Skeletal muscle satellite cell (primary cell): ENCODE measurements at regions not wholly inside any gene's neighbourhood (a gene's known extent, or its start where the extent isn't known, plus 50 kb on each side); places are given as distances from the start of the nearest gene placed in this dataset.
"Not testable (repeated sequence)": the region's sequence is repeated elsewhere in the genome, so short reads cannot be mapped to it uniquely, and the experiment has no call there.

Experiments used
- H3K27me3 ChIP-seq: 2 replicates; pipeline ENCODE4 v1.7.0; 2013; ENCODE audit warnings: low read length; ENCODE audit not compliant: control insufficient read depth, insufficient read depth
- H3K36me3 ChIP-seq: 2 replicates; pipeline ENCODE4 v1.7.0; 2013; ENCODE audit warnings: mild to moderate bottlenecking, control low read depth, low read length; ENCODE audit not compliant: insufficient read depth
- H3K4me1 ChIP-seq: 2 replicates; pipeline ENCODE4 v1.7.0; 2013; ENCODE audit warnings: low read length; ENCODE audit not compliant: control insufficient read depth, insufficient read depth
- H3K4me2 ChIP-seq: 2 replicates; pipeline ENCODE4 v1.7.0; 2013; ENCODE audit warnings: mild to moderate bottlenecking, low read length
- H3K4me3 ChIP-seq: 2 replicates; pipeline ENCODE4 v1.7.0; 2013; ENCODE audit warnings: low read length
- H3K9ac ChIP-seq: 2 replicates; pipeline ENCODE4 v1.7.0; 2013; ENCODE audit warnings: mild to moderate bottlenecking, low read depth, low read length, moderate library complexity
- H3K9me3 ChIP-seq: replicated peaks from 2 replicates; pipeline ENCODE4 v1.7.0; 2013; ENCODE audit warnings: mild to moderate bottlenecking, control low read depth, low read length

DNA sequence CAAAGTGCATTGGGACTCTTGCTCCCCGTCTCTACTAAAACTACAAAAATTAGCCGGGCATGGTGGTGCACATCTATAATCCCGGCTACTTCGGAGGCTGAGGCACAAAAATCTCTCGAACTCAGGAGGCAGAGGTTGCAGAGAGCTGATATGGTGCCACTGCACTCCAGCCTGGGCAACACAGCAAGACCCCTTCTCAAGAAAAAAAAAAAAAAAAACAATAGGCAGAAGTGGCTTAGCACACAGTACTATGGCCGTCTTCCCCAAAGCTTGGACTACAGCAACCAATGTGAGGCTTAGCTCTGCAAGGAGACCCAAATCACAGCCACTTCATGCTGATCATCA, 162.8 kb upstream of the PRDX4 start:
- no peak overlapping the region for H3K4me3 ChIP-seq
- peaks cover 24% of the 10 kb centered on the region for H3K4me1 ChIP-seq
- H3K9ac ChIP-seq: peak overlapping the region; percentile 30
- H3K4me2 ChIP-seq: peak overlapping the region; percentile 60
- H3K9me3 ChIP-seq: no peaks in the 10 kb centered on the region
- no peaks in the 10 kb centered on the region for H3K27me3 ChIP-seq
- no peaks in the 10 kb centered on the region for H3K36me3 ChIP-seq

DNA sequence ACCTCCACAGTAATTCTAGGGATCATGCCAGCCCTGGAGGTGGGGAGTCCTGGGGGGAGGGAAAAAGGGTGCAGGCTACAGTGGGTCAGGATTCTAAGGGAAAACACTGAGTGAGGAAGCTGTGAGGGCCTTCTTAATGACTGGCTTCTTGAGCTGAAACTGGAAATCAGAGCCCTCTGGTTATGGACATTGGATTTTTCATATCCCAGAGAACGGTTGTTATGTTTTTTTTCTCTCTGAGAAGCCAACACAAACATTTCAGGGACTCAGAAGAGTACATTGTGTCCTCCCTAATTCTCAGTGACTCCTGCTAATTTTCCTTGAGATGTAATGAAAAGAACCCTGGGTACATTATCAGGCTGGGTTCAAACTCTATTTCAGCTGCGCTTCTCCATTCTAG, 162.4 kb upstream of the PRDX4 start:
- Histone ChIP-seq H3K36me3 (no peaks in the 10 kb centered on the region), H3K27me3 (no peaks in the 10 kb centered on the region), H3K4me1 (peaks cover 24% of the 10 kb centered on the region), H3K4me3 (no peak overlapping the region), H3K4me2 (peak overlapping the region; percentile 60), H3K9me3 (no peaks in the 10 kb centered on the region), H3K9ac (peak overlapping the region; percentile 30)

DNA sequence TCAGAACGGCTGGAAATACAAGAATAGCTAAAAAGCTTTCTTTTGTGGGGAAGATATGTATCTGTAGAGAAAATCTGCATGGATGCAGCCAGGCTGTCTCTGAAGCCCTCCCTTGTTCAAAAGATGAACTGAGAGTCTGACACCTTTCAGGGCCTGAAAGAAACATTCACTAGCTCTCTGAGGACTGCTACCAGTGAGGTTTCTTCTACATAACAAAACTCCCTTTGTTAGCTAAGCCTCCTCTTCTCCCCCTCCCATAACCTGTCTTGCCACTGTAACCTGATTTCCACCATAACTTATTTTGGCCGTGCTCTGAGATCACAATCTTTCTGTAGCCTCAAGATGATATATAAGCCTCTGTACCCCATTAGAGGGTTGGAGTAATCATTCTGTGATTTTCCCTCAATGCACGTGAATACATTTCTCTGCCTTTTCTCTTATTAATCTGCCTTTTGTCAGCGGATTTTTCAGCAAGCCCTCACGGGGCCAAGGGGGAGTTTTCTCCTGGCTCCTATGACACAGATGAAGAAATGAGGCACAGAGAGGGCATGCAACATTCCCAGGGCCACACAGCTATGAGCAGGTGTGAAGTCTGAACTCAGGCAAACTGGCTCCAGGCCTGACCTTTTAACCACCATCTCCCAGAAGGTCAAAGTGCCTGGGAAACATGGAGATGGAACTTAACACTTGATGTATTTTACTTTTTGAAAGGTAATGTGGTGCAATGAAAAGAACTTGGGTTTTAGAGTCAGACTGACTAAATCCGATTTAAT, 161.6 kb upstream of the PRDX4 start:
- Histone ChIP-seq H3K4me2 (no peak overlapping the region), H3K36me3 (no peaks in the 10 kb centered on the region), H3K9ac (no peak overlapping the region), H3K4me1 (peaks cover 24% of the 10 kb centered on the region), H3K27me3 (no peaks in the 10 kb centered on the region), H3K9me3 (no peaks in the 10 kb centered on the region), H3K4me3 (no peak overlapping the region)

DNA sequence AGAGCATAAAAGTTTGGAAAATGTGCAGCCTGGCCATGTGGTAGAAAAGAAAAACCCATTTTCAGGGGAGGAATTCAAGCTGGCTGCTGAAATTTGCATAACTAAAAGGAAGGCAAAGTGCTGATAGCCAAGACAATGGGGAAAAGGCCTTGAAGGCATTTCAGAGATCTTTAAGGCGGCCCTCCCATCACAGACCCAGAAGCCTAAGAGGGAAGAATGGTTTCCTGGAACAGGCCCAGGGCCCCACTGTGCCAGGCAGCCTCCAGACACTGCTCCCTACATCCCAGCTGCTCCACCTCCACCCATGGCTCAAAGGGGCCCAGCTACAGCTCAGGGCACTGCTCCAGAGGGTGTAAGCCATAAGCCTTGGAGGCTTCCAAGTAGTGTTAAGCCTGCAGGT, 158.0 kb upstream of the PRDX4 start:
- Histone ChIP-seq H3K4me2 (no peak overlapping the region), H3K27me3 (no peaks in the 10 kb centered on the region), H3K4me3 (no peak overlapping the region), H3K36me3 (no peaks in the 10 kb centered on the region), H3K9ac (no peak overlapping the region), H3K9me3 (no peaks in the 10 kb centered on the region), H3K4me1 (peaks cover 16% of the 10 kb centered on the region)

DNA sequence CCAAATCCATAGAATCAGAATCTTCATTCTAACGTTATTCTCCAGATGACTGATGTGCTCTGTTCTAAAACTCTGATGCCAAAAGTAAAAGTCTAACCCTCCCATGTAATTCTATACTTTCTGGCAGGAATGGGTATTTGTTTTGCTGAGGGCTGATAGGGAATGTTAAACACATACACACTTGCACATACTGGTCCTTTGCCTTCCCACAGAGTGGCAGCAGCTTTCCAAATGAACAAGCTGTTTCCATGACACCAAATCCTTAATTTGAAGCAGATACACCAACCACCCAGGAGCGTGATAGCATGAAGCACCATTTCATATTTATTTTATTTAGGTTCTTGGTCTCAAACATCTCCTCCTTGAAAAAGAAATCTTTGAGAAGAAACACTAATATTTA, 155.5 kb upstream of the PRDX4 start:
- Histone ChIP-seq H3K9ac (no peak overlapping the region), H3K4me1 (no peaks in the 10 kb centered on the region), H3K36me3 (no peaks in the 10 kb centered on the region), H3K27me3 (no peaks in the 10 kb centered on the region), H3K9me3 (no peaks in the 10 kb centered on the region), H3K4me2 (no peak overlapping the region), H3K4me3 (no peak overlapping the region)

DNA sequence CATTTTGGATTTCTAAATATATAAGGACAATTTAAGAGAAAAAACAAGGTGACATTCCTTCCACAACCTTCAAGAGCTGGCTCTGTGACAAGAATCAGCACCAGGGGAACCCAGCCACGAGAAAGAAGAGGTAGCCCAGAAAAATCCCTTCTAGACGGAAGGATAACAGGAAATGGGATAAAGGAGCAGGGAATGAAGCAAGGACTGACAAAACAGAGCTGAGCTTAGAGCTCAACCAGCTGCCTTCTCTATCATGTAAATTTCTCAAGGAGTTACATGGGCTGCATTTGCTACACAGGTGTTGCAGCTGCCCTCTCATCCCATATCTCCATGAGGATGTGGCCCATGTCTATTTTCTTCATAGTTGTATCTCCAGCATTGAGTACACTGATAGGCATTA, 154.2 kb upstream of the PRDX4 start:
- no peak overlapping the region for H3K4me3 ChIP-seq
- H3K9me3 ChIP-seq: no peaks in the 10 kb centered on the region
- no peaks in the 10 kb centered on the region for H3K4me1 ChIP-seq
- H3K9ac ChIP-seq: no peak overlapping the region
- no peaks in the 10 kb centered on the region for H3K27me3 ChIP-seq
- H3K36me3 ChIP-seq: no peaks in the 10 kb centered on the region
- H3K4me2 ChIP-seq: no peak overlapping the region

DNA sequence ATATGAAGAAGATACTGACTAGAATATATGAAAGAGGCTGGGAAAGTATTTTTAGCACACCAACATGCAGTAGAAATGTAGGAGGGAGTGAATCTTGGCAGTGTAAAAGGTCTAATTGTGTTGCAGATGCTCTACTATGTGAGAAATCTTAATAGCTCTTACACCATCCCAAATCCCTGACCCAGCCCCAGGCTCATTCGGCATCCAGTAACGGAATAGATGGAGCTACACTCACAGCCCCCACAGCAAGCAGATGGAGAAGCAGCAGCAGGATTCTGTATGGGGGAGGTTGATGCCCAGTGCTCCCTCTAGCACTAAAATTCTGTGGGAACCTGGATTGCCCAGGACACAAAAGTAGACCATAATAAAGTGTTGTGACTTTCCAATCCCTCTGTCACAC, 153.2 kb upstream of the PRDX4 start:
- Histone ChIP-seq H3K9ac (no peak overlapping the region), H3K9me3 (no peaks in the 10 kb centered on the region), H3K4me2 (no peak overlapping the region), H3K4me1 (no peaks in the 10 kb centered on the region), H3K36me3 (no peaks in the 10 kb centered on the region), H3K4me3 (no peak overlapping the region), H3K27me3 (no peaks in the 10 kb centered on the region)

DNA sequence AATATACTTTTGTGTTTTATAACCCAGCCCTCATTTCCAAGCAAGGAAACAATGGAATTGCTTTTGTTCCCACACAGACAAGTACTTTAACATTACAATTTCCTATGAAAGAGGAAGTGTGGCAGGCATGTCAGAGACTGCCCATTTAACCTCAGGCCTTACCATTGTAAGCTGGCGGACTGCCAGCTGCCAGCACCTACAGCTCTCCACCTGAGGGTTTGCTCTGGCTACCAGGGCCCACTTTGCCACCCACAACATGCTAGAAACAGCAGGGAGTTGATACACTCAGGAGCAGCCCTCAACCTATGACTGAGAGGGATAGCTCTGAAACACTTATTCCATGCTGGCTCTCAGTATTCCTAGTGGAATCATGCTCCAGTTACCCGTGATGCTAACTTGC, 152.3 kb upstream of the PRDX4 start:
- H3K36me3 ChIP-seq: no peaks in the 10 kb centered on the region
- no peaks in the 10 kb centered on the region for H3K27me3 ChIP-seq
- no peaks in the 10 kb centered on the region for H3K9me3 ChIP-seq
- H3K4me2 ChIP-seq: no peak overlapping the region
- H3K4me3 ChIP-seq: no peak overlapping the region
- no peak overlapping the region for H3K9ac ChIP-seq
- no peaks in the 10 kb centered on the region for H3K4me1 ChIP-seq

DNA sequence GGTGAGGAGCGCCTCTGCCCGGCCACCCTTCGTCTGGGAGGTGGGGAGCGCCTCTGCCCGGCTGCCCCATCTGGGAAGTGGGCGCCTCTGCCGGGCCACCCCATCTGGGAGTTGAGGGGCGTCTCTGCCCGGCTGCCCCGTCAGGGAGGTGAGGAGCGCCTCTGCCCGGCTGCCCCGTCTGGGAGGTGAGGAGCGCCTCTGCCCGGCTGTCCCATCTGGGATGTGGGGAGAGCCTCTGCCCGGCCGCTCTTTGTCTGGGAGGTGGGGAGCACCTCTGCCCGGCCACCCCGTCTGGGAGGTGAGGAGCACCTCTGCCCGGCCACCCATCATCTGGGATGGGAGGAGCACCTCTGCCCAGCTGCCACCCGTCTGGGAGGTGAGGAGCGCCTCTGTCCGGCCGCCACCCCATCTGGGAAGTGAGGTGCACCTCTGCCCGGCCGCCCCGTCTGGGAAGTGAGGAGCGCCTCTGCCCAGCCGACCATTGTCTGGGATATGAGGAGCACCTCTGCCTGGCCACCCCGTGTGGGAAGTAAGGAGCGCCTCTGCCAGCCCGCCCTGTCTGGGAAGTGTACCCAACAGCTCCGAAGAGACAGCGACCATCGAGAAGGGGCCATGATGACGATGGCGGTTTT, 144.2 kb upstream of the PRDX4 start:
- not testable (repeated sequence) for H3K9ac ChIP-seq, H3K4me2 ChIP-seq, H3K27me3 ChIP-seq, H3K9me3 ChIP-seq, H3K4me3 ChIP-seq, H3K4me1 ChIP-seq, H3K36me3 ChIP-seq

DNA sequence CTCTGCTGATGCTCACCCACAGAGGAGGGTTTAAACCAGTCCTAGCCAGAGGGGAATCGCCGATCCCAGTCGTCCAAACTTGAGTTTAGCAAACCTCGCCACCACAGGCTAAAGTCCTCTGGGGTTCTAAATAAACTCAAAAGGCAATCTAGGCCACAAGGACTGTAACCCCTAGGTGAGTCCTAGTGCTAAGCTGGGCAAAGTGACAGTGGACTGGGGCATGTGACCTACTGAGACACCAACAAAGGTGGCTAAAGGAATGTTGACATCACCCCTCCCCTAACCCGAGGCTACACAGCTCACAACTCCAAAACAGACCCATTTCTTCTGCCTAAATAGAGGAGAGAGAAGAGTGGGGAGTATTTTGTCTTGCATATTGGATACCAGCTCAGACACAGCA, 142.8 kb upstream of the PRDX4 start:
- Histone ChIP-seq H3K9ac (no peak overlapping the region), H3K9me3 (no peaks in the 10 kb centered on the region), H3K4me1 (no peaks in the 10 kb centered on the region), H3K36me3 (no peaks in the 10 kb centered on the region), H3K27me3 (no peaks in the 10 kb centered on the region), H3K4me2 (no peak overlapping the region), H3K4me3 (no peak overlapping the region)

DNA sequence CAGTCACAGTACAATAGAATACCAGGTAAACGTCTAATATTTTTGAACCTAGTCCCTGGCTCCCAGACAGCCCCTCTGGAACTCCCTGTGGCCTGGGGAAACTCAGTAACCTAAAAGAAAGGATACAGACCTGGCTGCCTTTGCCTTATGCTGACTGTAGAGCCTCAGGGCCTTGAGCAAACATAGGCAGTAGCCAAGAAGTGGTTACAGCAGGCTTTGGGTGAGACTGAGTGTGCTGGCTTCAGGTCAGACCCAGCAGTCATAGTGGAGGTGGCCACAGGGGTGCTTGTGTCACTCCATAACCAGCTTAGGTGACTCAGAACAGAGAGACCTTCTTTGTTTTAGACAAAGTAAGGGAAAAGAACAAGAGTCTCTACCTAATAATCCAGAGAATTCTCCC, 141.8 kb upstream of the PRDX4 start:
- H3K27me3 ChIP-seq: no peaks in the 10 kb centered on the region
- no peak overlapping the region for H3K9ac ChIP-seq
- no peaks in the 10 kb centered on the region for H3K4me1 ChIP-seq
- H3K4me2 ChIP-seq: no peak overlapping the region
- H3K4me3 ChIP-seq: no peak overlapping the region
- no peaks in the 10 kb centered on the region for H3K36me3 ChIP-seq
- no peaks in the 10 kb centered on the region for H3K9me3 ChIP-seq

DNA sequence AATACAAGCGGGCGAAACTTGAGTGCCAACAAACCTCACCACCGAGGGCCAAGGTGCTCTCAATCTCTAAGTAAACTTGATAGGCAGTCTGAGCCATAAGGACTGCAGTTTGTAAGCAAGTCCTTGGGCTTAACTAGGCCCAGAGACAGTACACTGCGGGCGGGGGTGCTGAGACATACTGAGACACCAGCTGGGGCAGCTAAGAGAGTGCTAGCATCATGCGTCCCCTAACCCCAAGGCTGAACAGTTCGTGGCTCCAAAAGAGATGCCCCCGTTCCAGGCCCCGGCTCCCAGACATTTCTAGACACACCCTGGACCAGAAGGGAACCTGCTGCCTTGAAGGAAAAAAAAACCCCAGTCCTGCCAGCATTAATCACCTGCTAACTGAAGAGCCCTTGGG, 126.8 kb upstream of the PRDX4 start:
- H3K9me3 ChIP-seq: no peaks in the 10 kb centered on the region
- no peak overlapping the region for H3K4me2 ChIP-seq
- H3K9ac ChIP-seq: no peak overlapping the region
- no peak overlapping the region for H3K4me3 ChIP-seq
- no peaks in the 10 kb centered on the region for H3K27me3 ChIP-seq
- no peaks in the 10 kb centered on the region for H3K4me1 ChIP-seq
- H3K36me3 ChIP-seq: no peaks in the 10 kb centered on the region
